ENCODE measurements at regions not wholly inside any gene's neighbourhood (a gene's known extent, or its start where the extent isn't known, plus 50 kb on each side); places are given as distances from the start of the nearest gene placed in this dataset.

DNA sequence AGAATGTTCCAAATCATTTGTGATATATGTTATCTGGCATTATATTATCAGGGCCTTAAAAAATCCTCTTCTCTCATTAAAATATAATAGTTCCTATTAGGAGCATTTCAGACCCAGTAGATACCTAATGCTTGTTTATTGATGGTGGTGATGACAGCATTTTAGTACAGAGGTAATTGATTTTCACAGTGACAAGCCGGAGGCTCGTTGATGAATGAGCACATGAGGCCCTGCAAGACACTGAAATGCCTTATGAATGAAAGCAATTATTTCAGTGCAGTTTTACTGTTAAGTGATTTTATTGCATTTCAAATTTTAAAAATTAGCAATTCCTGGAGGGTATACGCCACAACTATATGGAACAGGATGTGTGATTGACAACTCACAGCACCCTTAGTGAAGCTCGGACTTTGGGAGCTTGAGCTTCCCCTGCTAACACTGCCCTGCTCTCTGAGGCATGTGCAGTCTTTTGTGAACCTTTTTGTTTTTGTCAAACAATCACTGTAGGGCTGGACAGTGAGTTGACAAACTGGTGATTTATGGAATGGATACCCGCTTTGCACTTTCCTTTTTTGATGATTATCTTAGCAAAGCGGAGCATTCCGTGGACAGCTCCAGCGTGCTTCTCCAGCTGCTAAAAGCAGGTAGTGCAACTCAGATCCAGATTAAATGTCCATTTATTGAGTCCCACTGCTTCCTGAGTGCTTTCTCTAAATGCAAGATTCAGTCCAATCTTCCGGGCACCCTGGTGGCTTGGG lies 187.0 kb upstream of the ATP10A start:
- H3K4me3 ChIP-seq (ENCODE audit: low read depth, low read length), result no peak overlapping the region
- TF ChIP-seq, protein P1, sequence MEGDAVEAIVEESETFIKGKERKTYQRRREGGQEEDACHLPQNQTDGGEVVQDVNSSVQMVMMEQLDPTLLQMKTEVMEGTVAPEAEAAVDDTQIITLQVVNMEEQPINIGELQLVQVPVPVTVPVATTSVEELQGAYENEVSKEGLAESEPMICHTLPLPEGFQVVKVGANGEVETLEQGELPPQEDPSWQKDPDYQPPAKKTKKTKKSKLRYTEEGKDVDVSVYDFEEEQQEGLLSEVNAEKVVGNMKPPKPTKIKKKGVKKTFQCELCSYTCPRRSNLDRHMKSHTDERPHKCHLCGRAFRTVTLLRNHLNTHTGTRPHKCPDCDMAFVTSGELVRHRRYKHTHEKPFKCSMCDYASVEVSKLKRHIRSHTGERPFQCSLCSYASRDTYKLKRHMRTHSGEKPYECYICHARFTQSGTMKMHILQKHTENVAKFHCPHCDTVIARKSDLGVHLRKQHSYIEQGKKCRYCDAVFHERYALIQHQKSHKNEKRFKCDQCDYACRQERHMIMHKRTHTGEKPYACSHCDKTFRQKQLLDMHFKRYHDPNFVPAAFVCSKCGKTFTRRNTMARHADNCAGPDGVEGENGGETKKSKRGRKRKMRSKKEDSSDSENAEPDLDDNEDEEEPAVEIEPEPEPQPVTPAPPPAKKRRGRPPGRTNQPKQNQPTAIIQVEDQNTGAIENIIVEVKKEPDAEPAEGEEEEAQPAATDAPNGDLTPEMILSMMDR (conservative IDR thresholded peaks at IDR 0.05; ENCODE audit: low read depth, low read length), result no peak
- DNase-seq (ENCODE audit: low read depth), result no peak

GRCh38 chr15:26048669-26049068 lies 185.5 kb upstream of the ATP10A start:
- TF ChIP-seq, protein P1 (conservative IDR thresholded peaks at IDR 0.05; ENCODE audit: low read depth, low read length), result no peak
- DNase-seq (ENCODE audit: low read depth), result no peak
- no peak overlapping the region for H3K4me3 ChIP-seq (ENCODE audit: low read depth, low read length)

GRCh38 chr15:26045516-26045915 lies 182.4 kb upstream of the ATP10A start:
- no peak for DNase-seq (ENCODE audit: low read depth)
- H3K4me3 ChIP-seq (ENCODE audit: low read depth, low read length), result no peak overlapping the region
- TF ChIP-seq, protein P1 (conservative IDR thresholded peaks at IDR 0.05; ENCODE audit: low read depth, low read length), result no peak

DNA sequence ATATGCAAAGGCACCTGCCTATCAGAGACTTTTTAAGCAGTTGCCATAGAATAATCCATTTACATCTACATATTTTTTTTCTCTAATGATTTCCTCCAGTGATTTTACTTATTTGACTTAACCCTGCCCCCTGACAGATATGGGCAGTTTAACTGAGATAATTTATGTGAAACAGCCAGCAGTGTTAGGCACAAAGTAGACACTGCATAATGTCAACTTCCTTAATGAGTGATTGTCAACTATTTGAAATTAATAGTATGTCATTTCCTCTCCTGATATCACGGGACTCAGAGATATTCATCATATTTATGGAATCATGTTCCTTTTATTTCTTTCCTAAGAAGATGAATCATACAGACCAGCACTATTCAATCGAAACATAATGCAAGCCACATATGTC lies 179.9 kb upstream of the ATP10A start:
- TF ChIP-seq, protein P1 (conservative IDR thresholded peaks at IDR 0.05; ENCODE audit: low read depth, low read length), result no peak
- DNase-seq (ENCODE audit: low read depth), result no peak

GRCh38 chr15:26038693-26039092 lies 175.6 kb upstream of the ATP10A start:
- DNase-seq (ENCODE audit: low read depth), result no peak
- no peak overlapping the region for H3K4me3 ChIP-seq (ENCODE audit: low read depth, low read length)
- TF ChIP-seq, protein P1 (conservative IDR thresholded peaks at IDR 0.05; ENCODE audit: low read depth, low read length), result no peak

More for the DNA sequence above, 179.9 kb upstream of the ATP10A start:
- H3K4me3 ChIP-seq (ENCODE audit: low read depth, low read length), result no peak overlapping the region

DNA sequence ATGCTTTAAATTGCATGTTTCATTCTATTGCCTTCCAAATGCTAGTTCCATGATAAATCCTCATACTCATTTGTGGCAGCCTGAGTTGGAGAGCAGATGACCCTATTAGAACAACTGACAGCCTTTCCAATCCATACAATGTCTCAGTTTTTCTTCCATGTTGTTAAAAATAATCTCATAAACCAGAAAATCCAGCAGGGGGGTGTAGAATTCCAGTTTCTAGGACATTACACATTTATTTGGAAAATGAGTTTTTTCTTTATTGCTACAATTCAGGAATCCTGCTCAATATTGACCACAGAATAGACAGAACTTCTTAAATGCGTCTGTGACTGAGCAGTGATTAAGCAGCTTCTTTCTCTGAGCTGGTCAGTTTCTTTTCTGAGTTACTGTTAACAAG lies 174.2 kb upstream of the ATP10A start:
- DNase-seq (ENCODE audit: low read depth), result no peak
- TF ChIP-seq, protein P1 (conservative IDR thresholded peaks at IDR 0.05; ENCODE audit: low read depth, low read length), result peak; percentile 20
- H3K4me3 ChIP-seq (ENCODE audit: low read depth, low read length), result no peak overlapping the region

DNA sequence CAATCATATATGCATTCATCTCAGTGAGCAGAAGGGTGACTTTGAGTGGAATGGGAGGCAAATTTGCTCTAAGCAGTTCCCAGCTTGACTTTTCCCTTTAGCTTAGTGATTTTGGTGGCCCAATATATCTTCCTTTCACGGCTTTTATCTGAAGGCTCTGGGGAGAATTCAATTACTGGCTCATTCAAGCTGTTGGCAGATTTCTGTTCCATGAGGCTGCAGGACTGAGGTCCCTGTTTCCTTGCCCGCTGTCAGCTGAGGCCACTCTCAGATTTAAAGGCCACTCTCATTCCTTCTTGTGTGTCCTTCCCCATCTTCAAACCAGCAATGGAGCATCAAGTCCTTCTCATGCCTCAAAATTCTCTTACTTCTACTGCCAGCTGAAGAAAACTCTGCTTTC lies 170.4 kb upstream of the ATP10A start:
- no peak overlapping the region for H3K4me3 ChIP-seq (ENCODE audit: low read depth, low read length)
- no peak for DNase-seq (ENCODE audit: low read depth)
- TF ChIP-seq, protein P1 (conservative IDR thresholded peaks at IDR 0.05; ENCODE audit: low read depth, low read length), result no peak

All from epithelial cell of proximal tubule (primary cell).